ENCODE measurements at regions not wholly inside any gene's neighbourhood (a gene's known extent, or its start where the extent isn't known, plus 50 kb on each side); places are given as distances from the start of the nearest gene placed in this dataset.

DNA sequence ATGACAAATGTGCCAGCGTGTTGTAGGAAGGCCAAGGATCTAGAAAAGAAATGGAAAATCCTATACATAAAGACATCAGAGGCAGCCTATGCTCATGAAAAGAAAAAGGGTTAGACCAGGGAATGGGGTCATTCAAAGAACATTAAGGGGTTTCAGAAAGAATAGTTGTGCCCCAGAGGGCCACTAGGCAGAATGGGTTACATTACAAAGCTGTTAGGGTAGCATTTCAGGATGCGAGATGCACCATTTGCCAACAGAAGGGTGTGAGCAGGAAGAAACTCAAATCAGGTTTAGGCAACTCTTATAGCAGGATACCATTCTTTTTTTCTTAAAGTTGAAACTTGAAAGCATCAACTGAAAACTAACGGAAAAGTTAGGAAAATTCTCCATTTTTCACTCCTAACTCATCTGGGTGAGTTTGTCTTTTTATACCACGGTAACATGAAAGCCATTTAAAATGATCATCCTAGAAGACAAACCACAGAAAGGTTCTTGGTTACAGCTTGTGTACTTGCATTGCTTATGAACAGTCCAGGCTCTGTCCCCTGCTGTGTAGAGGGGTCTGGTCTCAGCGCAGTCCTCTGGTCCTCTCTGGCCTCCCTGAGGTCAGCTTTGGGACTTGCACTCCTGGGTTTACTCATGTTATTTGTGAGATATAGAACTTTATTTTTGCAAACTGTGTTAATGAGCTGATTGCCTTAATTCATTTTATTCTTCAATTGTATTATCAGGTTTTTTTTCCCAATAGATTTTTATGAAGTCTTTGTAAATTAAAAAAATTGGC is 209.1 kb downstream of the DACT1 start:
- no peaks in the 10 kb centered on the region for H3K36me3 ChIP-seq (replicated peaks in 1 of 2; ENCODE audit: control insufficient read depth in 1 of 2, insufficient read depth in 2 of 2, low read length in 2 of 2)
- H3K27ac Mint-ChIP-seq = no peak overlapping the region
- intact Hi-C loops (cut with micrococcal nuclease) = no loop called here
- H3K4me3 Mint-ChIP-seq = no peak overlapping the region
- H3K9me3 Mint-ChIP-seq = peaks cover 0 to 3% (median 0%) of the 10 kb centered on the region in 7 donors
- DNase-seq = no peak
- H3K9me3 ChIP-seq (replicated peaks in 1 of 2; ENCODE audit: control insufficient read depth in 1 of 2, insufficient read depth in 1 of 2, low read length in 2 of 2) = no peaks in the 10 kb centered on the region
- H3K27me3 Mint-ChIP-seq (ENCODE audit: low read depth in 3 of 3) = peaks cover 0 to 4% (median 3%) of the 10 kb centered on the region in 3 donors
- H3K4me1 Mint-ChIP-seq = peaks cover 3% of the 10 kb centered on the region
- H3K4me3 ChIP-seq (replicated peaks in 1 of 3; ENCODE audit: low read depth in 2 of 3, low read length in 3 of 3) = no peak overlapping the region
- TF ChIP-seq, protein P1, sequence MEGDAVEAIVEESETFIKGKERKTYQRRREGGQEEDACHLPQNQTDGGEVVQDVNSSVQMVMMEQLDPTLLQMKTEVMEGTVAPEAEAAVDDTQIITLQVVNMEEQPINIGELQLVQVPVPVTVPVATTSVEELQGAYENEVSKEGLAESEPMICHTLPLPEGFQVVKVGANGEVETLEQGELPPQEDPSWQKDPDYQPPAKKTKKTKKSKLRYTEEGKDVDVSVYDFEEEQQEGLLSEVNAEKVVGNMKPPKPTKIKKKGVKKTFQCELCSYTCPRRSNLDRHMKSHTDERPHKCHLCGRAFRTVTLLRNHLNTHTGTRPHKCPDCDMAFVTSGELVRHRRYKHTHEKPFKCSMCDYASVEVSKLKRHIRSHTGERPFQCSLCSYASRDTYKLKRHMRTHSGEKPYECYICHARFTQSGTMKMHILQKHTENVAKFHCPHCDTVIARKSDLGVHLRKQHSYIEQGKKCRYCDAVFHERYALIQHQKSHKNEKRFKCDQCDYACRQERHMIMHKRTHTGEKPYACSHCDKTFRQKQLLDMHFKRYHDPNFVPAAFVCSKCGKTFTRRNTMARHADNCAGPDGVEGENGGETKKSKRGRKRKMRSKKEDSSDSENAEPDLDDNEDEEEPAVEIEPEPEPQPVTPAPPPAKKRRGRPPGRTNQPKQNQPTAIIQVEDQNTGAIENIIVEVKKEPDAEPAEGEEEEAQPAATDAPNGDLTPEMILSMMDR (IDR thresholded peaks at IDR 0.05) = no peak
- no peak overlapping the region for H3K27ac ChIP-seq (ENCODE audit: low read depth in 1 of 2, low read length in 2 of 2)
- no peaks in the 10 kb centered on the region for H3K4me1 ChIP-seq (ENCODE audit: control insufficient read depth in 1 of 2, insufficient read depth in 2 of 2, low read length in 2 of 2)
- no peaks in the 10 kb centered on the region for H4K20me1 ChIP-seq (ENCODE audit: insufficient read depth, low read length)
- no peaks in the 10 kb centered on the region for H3K36me3 Mint-ChIP-seq
- no peak overlapping the region for H3K9ac ChIP-seq (ENCODE audit: insufficient read depth, low read length, poor library complexity, severe bottlenecking)
- no CpG with 5 or more reads among the region's 5 CpGs for WGBS (ENCODE audit: insufficient coverage)
- no peaks in the 10 kb centered on the region for H3K79me2 ChIP-seq (ENCODE audit: insufficient read depth, low read length)
- no peak overlapping the region for H3K4me2 ChIP-seq (replicated peaks; ENCODE audit: extremely low read depth, low read length, poor library complexity, severe bottlenecking)
- no peaks in the 10 kb centered on the region for H3K27me3 ChIP-seq (ENCODE audit: control insufficient read depth in 2 of 2, insufficient read depth in 2 of 2, low read length in 2 of 2)
- H2AFZ ChIP-seq (ENCODE audit: insufficient read depth, low read depth, low read length, poor library complexity, severe bottlenecking) = no peak overlapping the region

DNA sequence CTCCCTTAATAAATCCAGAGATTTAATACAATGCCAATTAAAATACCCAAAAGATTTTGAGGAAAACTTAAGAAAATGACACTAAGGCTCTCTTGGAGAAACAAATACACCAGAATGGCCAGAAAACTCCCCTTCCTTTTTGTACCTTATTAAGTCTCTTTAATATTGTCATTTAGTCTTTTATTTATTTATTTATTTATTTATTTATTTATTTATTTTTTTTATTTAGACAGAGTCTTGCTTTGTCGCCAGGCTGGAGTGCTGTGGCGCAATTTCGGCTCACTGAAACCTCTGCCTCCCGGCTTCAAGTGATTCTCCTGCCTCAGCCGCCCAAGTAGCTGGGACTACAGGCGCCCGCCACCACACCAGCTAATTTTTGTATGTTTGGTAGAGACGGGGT is 210.6 kb downstream of the DACT1 start:
- WGBS (ENCODE audit: insufficient coverage) = no CpG with 5 or more reads among the region's 8 CpGs
- intact Hi-C loops (cut with micrococcal nuclease) = no loop called here
- no peaks in the 10 kb centered on the region for H4K20me1 ChIP-seq (ENCODE audit: insufficient read depth, low read length)
- Mint-ChIP-seq H3K27me3 (ENCODE audit: low read depth in 3 of 3) (peaks cover 0 to 4% (median 3%) of the 10 kb centered on the region in 3 donors), H3K4me3 (no peak overlapping the region), H3K27ac (no peak overlapping the region), H3K4me1 (peaks cover 3% of the 10 kb centered on the region), H3K9me3 (peaks cover 0 to 5% (median 1%) of the 10 kb centered on the region in 7 donors), H3K36me3 (no peaks in the 10 kb centered on the region)
- no peaks in the 10 kb centered on the region for H3K9me3 ChIP-seq (replicated peaks in 1 of 2; ENCODE audit: control insufficient read depth in 1 of 2, insufficient read depth in 1 of 2, low read length in 2 of 2)
- H3K79me2 ChIP-seq (ENCODE audit: insufficient read depth, low read length) = no peaks in the 10 kb centered on the region
- TF ChIP-seq, protein P1 (IDR thresholded peaks at IDR 0.05) = no peak
- no peaks in the 10 kb centered on the region for H3K36me3 ChIP-seq (replicated peaks in 1 of 2; ENCODE audit: control insufficient read depth in 1 of 2, insufficient read depth in 2 of 2, low read length in 2 of 2)
- no peaks in the 10 kb centered on the region for H3K4me1 ChIP-seq (ENCODE audit: control insufficient read depth in 1 of 2, insufficient read depth in 2 of 2, low read length in 2 of 2)
- H3K4me2 ChIP-seq (replicated peaks; ENCODE audit: extremely low read depth, low read length, poor library complexity, severe bottlenecking) = no peak overlapping the region
- H3K9ac ChIP-seq (ENCODE audit: insufficient read depth, low read length, poor library complexity, severe bottlenecking) = no peak overlapping the region
- DNase-seq = no peak
- H2AFZ ChIP-seq (ENCODE audit: insufficient read depth, low read depth, low read length, poor library complexity, severe bottlenecking) = no peak overlapping the region
- H3K4me3 ChIP-seq (replicated peaks in 1 of 3; ENCODE audit: low read depth in 2 of 3, low read length in 3 of 3) = no peak overlapping the region
- no peak overlapping the region for H3K27ac ChIP-seq (ENCODE audit: low read depth in 1 of 2, low read length in 2 of 2)
- H3K27me3 ChIP-seq (ENCODE audit: control insufficient read depth in 2 of 2, insufficient read depth in 2 of 2, low read length in 2 of 2) = no peaks in the 10 kb centered on the region

All from CD14-positive monocyte (primary cell).